Endometrium (tissue), 2 donors: ENCODE measurements at regions not wholly inside any gene's neighbourhood (a gene's known extent, or its start where the extent isn't known, plus 50 kb on each side); places are given as distances from the start of the nearest gene placed in this dataset.

ENCODE experiments used
- FAIRE-seq: peaks from 2 replicates; lab custom pipeline; 2012; peaks lifted over from hg19 to GRCh38; lab: Jason Lieb, UNC
- donor health status: control.
- donor health status: control.

DNA sequence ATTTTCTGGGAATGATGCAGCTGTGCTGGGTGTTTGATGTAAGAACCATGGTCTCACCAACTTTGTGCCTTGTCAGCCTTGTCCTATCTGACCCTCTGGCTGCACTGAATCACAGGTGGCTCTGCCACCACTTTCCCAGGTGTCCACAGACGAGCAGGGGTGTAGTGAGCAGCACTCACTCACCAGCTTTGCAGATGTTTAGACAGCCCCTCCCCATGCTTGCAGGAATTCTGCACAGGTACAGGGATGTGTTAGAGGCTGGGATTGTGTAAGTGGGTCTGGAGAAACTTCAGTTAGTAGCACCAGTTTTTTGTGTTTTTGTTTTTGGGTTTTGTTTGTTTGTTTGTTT lies 88.2 kb upstream of the NAA20 start:
- no peak for FAIRE-seq

DNA sequence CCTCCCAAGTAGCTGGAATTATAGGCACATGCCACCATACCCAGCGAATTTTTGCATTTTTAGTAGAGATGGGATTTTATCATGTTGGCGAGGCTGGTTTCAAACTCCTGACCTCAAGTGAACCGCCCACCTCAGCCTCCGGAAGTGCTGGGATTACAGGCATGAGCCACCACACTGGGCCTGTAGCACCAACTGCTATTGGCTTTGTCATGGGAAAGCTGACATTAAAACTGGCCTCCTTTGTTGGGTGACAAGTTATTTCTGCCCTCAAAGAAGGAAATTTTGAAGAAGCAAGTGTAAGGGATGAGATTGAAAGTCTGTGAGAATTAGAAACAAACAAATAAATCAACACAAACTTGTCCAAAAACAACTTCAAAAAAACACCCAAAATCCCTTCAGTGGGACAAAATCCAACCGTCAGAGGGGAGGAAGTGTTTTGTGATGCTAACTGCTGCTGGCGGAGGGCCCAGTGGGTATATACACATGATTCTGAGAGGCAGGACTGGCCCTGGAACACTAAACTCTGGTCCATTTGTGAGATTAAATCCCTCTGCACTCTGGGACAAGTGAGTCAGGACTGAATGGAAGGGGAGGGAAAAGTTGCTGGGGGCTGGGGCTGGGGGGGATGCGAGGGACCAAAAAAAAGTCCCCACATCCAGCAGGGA lies 87.5 kb upstream of the NAA20 start:
- no peak for FAIRE-seq

DNA sequence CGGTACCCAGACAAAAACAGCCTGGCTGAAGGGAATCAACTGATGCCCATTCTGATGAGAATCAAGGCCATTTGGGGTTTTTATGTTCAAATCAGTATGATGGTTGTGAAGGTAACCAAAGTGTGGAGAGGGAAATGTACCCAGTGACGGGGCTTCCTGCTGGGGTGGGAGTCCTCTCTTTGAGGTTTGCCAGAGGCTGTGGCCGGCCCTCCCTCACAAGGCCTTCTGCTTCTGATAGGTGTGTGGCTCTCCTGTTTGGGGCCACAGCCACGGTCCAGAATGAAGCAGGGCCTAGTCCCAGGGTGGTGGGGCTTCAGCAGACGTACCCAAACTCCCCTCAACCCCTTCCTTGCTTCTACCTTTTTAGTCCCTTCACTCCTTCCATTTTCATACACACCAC lies 86.7 kb upstream of the NAA20 start:
- no peak for FAIRE-seq

DNA sequence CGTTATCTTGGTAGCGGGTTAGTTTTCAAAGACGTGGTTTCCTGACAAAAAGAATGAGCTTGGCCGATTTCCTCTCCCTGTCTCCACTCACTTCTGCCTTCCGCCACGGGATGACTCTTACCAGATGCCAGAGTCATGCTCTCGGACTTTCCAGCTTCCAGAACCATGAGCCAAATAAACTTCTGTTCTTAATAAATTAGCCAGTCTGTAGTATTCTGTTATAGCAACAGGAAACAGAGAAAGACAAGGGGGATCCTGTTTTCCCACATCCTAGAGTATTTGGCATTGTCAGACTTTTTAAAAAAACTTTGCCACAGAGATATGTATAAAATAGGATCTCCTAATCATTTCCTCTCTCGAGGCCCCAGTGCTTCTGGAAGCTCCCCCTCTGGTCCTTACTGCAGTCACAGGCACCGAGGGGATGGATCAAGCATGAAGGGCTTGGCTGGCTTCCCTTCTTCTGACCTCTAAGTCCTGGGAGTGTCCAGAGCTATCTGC lies 84.9 kb upstream of the NAA20 start:
- no peak for FAIRE-seq

DNA sequence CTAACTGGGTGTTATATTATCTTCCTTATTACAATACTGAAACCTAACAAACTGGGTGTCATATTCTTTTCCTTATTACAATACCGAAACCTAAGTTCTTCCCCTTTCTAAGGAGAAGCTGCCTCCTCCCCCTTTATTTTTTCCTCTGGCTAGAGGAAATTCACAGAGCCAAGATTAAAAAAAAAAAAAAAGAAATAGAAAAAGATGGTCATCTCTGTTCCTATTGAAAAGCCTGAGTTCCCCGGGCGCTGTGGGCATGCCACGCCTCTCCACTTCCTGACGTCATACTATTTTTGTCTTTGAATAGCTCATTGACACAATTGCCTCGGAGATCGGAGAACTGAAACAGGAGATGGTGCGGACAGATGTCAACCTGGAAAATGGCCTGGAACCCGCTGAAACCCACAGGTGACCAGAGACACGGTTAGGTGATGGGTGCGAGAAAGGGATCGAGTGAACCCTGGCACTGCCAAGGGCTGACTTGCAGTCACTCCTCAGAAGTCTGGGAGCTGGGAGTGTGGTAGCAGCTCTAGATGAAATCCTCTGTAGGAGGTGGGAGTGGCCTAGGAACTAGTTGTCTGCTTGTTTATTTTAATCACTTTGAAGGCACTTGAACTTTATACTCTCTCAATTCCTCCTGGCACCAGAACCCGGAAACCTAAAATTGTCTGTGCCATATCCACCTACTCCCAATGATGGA lies 82.2 kb upstream of the NAA20 start:
- FAIRE-seq: no peak

DNA sequence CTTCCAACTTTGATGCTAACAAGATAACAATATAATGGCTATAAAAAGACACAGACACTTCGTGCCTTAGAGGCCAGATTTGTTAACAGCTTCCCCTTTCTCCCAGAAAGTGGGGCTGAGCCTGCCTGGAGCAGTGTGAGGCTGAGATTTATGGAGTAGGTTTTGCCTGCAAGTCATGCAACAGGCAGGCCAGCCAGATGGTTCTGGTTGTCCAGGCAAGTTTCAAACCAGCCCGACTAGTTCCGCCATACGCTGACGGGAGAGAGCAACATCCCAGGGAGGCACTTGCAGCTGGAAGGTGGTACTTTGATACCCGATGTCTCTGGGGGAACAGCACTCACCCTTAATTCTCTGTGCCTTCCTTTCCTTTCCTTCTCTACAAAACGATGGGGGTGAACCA lies 81.3 kb upstream of the NAA20 start:
- no peak for FAIRE-seq

DNA sequence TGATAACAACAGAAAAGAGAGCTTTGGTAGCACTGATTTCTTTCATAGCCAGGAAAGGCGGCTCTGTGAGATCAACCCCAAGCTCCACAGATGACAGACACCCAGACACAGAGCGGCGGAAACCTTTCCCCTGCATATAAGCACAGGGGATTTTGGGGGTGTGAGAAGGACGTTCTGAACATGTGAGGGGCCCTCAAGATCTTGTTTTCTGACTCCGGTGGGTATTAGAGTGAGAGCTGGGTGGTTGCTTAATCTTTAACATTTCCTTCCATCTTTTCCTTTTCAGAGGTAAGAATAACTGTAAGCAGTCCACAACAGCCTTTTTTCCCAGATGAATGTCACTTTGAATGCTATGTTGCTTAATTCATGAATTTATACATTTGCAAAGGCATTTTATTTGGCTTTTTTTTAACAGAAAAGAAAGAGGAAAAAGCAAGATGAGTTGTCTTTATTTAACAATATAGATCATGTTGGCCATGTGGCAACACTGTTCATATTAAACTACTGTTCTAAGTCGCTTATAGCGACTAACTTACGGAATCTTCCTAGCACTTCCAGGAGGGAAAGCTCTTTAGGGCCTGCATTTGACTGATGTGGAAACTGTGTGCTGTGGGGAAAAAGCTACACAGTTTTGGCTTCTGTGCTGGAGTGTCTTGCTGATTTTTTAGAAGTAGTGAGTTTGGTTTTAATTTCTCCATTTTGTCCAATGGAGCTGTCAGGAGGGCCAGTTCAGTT lies 80.5 kb upstream of the NAA20 start:
- no peak for FAIRE-seq

DNA sequence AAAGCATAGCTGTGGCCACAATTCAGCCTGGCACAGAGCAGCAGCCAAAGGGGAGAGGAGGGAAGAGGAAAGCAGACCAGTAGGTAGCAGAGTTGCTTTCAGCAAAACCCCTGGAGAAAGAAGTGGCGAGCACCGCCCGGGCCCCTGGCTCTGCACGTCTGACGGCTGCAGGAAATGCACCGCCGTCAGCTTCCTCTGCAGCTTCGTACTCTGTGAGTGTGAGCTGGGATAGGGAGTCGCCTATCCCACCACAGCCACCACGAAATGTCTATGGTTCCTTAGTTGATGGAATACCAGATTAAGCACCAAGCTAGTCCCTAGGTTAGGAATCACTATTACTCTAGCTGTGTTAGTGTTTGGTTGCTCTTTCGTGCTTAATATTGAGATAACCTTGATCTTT lies 79.9 kb upstream of the NAA20 start:
- no peak for FAIRE-seq

DNA sequence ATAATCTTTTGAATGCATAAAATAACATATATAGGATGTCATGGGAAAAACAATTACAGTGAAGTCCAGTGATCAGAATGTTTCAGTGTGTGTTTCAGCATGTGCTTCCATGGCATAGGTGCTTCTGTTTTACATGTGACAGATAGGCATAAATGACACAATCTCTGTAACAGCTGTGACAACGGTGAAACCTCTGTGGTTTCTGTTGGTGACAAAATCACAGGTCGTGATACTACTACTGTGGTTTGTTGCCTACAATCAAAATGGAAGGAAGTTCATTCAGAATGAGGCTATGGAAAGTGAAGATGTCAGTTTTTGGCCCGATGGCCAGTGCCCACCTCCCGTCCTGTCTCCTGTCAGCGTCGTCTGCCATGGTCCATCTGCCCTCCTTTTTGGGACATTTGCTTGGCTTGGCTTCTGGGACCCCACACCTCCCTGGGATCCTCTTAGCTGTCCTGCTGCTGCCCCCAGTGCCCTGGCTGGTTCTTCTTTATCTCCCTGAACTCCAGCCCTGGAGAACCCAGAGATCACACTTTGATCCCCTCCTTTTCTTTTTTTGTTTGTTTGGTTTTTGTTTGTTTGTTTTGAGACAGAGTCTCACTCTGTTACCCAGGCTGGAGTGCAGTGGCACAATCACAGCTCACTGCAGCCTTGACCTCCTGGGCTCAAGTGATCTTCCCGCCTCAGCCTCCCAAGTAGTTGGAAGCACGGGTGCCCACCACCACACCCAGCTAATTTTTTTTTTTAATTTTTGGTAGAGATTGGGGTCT lies 79.3 kb upstream of the NAA20 start:
- FAIRE-seq: no peak

DNA sequence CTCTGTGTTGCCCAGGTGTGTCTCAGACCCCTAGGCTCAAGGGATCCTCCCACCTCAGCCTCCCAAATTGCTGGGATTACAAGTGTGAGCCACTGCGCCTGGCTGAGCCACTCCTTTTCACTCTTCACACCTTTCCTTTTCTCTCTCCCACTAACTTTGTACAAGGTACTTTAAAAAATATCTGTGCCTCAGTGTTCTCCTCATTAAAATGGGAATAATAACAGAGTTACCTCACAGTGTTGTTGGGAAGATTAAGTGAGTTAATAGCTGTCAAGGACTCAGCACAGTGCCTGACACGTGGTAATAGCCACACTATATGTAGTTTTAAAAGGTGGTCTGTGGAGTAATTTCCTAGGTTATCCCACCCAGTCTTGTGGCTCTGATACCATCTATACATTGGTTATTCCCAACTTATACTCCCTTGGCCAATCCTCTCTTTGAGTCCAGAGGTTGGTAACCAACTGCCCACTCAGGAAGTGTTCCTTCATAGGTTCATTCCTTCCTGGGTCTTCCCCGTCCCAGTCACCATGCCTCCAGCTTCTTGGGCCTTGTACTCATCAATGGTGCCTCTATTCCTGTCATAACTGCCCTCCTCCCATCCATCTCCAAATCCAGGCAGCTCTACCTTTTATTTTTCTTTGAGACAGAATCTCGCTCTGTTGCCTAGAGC lies 78.6 kb upstream of the NAA20 start:
- FAIRE-seq: no peak

DNA sequence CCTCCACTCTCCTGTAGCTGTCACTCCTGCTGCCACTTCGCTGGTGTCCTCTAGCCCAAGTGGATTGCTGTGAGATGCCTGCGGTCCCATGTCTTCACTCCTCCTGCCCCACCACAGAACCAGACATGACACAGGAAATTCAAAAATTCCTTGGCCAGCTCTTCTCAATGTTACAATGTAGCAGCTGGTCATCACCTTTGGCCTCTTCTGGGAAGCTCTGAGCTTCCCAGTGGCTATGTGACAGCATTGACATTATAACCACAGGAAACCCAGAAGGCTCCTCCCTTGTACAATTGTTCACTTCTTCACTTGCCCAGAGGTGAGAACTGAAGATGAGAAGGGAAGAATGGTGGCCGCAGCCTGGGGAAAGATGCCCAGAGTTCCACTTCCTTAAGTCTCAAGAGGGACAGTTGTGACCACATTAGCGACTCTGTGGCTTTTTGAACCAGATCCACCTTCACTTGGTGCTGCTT lies 76.1 kb upstream of the NAA20 start:
- FAIRE-seq: no peak

DNA sequence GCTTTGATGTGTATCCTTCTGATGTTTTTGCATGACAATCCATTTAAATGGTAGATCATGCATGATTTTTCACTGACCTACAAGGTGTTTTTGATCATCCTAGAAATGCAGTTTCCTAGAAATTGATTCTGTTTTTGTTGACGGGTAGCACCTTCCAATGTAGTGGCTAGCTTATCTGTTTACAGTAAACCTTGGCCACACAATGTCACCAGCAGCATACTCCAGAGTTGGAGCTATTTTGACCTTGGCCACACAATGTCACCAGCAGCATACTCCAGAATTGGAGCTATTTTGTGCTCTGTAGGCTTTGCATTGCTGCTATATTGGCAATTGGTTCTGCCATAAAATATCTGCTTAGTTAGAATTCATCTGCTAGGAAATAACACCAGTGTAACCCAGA lies 74.6 kb upstream of the NAA20 start:
- FAIRE-seq: no peak

DNA sequence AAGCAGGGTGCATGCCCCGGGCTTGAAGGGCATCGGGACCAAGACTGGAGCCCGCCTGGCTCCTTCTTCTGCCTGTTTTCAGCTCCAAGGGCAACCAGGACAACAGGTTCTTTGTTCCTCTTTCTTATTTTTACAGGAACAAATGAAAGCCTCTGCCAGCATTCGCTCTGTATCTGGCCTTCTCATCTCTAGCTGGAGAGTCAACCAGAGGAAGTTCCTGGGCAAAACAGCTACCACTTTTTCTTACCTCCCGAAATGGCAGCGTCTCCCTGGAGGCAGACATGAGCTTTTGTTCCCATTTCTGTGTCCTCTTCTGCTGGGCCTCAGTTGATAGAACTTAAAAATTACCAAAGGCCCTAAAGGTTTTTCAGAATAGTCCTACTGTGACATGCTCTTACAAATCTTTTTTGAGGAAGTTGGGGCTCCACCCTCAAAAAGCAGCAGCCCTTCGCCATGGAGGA lies 74.1 kb upstream of the NAA20 start:
- FAIRE-seq: no peak

DNA sequence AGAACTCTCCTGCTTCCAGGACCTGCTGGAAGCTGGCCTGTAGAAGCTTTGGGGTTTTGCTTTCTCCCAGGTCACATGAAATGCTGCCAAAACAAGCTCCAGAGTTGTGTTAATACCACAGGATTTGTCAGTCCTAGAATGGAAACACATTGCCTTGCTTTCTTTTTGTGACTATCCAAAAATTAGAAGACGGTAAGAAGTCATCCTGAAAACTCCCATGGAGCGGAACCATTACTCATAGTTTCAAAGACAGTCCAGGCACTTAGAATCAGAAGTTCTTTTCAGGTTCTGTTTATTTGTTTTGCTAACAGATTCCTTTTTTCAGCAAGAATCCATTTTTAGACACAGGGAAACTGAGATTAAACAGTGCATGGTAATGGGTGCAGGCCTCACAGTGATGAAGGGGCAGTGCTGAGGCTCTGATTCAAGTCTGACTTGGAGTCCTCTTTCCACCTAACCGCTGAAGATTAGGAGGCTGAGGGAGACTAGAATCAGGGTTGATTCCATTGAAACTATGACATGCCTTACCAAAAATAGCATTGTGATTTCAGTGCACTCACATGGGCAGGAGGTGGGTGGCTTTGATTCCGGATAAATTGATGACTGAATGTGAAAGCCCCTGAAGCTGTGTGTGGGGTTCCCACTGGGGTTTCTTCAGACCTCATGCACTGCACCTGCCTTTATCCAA lies 72.2 kb upstream of the NAA20 start:
- FAIRE-seq: no peak

DNA sequence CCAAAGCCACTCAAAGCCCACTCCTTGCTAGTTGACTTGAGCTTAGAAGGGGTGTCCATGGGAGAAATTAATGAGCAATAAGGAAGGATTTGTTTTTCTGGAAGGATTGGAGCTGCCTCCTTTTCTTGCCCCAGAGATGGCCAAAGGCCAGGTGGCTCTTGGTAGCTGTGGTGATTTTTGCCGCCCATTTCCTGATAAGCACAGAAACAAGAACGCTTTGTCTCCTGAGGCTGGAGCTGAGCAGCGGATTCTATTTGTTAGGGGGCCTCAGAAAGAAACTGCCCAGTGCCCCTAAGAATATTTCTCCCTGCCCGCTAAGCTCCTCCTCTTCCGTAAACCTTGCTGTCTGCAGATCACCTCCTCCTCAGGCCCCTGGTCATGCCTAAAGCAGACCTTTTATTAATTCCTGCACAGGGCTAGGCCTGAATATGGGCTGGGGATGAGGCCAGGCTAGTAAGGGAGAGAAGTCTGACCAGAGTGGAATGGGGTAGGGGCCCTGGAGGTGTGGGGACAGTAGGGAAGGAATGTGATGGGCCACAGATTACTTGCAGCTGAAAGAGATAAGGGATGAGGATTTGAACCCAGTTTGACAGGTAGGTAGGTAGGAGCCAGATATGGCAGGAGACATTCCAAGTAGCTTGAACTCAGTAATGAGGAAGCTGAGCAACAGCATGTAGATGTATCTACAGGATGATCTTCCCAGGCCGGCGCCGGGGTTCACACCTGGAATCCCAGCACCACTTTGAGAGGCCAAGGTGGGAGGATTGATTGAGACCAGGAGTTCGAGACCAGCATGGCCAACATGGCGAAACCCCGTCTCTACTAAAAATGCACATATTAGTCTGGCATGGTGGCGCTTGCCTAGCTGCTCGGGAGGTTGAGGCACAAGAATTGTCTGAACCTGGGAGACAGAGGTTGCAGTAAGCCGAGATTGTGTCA lies 71.2 kb upstream of the NAA20 start:
- FAIRE-seq: no peak

DNA sequence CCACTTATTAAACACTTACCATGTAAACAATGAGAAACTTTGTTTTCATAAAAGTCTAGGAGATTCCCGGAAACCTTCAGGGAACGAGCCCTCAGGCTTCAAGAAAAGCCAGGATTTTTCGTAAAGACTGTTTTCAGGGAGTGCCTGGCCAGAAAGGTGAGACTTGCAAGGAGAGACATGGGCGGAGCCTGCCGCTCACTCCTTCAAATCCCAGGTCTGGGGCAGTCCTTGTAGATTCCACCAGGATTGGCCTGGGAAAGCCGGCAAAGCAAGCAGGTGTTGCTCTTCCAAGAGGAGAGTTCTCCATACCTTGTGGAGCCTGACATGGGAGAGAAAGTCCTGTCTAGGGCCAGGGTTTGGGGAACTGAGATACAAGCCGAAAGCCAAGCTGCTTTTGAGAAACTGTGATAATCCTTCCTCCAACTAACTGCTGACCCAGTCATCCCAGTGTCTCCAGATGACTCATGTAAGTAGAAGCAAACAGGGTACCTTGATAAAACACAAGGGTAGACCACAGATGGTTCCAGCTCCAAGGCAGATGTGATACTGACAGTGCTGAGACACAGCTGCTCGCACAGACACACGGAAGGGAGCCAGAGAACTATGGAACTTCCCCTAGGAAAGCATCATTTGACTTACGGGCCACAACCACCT lies 69.4 kb upstream of the NAA20 start:
- no peak for FAIRE-seq

DNA sequence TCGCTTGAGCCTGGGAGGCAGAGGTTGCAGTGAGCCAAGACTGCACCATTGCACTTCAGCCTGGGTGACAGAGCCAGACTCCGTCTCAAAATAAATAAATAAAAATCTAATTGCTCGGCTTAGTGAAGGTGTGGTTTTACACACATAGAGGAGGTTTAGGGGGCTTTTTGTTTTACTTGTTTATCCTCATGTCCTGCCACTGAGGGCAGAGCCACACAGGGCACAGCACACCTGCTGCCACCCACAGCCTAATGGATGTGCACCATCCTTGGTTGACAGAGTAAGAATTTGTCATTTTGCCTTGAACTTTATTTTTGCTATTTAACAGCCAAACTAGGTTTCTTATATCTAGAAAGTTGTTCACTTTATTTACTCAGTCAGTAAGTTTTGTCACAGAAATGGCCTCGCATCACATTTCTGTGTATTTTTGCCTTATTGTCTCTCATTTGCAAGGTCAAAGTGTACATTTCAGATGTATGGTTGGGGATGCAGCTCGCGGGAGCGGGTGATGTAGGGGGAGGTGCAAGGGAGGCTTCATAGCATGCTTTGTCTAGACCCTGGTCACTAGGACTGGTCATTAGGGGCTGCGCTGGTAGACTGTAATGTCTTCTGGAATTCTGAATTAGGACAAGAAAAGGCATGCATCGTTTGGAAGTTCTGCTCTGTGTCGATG lies 67.8 kb upstream of the NAA20 start:
- FAIRE-seq: no peak

DNA sequence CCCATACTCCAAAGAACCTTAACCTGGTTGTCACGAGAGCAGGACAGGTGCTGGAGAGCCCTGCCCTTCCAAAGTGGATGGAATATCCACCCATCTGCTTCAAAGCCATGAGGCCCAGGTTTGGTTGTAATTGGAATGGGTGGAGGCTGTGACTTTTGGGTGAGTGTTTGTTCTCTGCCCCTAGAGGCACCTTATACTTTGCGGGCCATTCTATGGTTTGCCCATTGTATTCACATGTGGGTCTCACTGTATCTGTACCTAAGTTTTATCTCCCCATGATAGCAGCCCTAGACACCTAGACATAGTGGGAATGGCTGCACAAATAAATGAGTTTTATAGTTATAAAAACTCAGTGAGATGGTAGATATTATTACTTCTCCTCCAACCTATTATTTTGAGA lies 67.1 kb upstream of the NAA20 start:
- FAIRE-seq: no peak

DNA sequence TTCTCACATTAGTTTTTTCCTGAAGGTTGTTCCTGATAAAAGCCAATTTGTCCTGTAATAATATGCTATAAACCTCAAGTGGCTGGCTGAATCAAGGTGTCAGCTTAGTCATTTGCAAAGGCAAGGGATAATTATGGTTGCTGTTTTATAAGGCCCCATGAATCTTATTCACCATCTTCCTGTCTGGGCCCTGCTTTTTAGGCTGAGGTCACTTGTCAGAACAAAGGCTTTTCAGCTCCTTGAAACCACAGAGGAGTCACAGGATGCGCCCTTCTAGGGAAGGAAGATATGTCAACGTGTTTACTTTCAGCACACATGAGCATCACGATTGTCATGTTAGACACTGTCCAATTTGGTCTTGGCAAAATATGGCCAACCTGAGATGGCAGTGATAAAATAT lies 64.8 kb upstream of the NAA20 start:
- FAIRE-seq: no peak
